Breast epithelium (tissue), 3 donors: ENCODE measurements at regions not wholly inside any gene's neighbourhood (a gene's known extent, or its start where the extent isn't known, plus 50 kb on each side); places are given as distances from the start of the nearest gene placed in this dataset.
"Not testable (repeated sequence)": the region's sequence is repeated elsewhere in the genome, so short reads cannot be mapped to it uniquely, and the experiment has no call there.

Experiments
- CTCF ChIP-seq, 3 donors: fragments of 450-650 bp; IDR thresholded peaks; one replicate each; pipeline ENCODE4 v1.5.1; 2016 to 2017; ENCODE audit warnings: antibody characterized with exemption in 3 of 3, mild to moderate bottlenecking in 3 of 3, moderate library complexity in 3 of 3
- POLR2AphosphoS5 ChIP-seq, 3 donors: sonication (generic); formaldehyde crosslinking; IDR thresholded peaks; one replicate each; pipeline ENCODE4 v1.6.1; 2017; ENCODE audit warnings: antibody characterized with exemption in 3 of 3

DNA sequence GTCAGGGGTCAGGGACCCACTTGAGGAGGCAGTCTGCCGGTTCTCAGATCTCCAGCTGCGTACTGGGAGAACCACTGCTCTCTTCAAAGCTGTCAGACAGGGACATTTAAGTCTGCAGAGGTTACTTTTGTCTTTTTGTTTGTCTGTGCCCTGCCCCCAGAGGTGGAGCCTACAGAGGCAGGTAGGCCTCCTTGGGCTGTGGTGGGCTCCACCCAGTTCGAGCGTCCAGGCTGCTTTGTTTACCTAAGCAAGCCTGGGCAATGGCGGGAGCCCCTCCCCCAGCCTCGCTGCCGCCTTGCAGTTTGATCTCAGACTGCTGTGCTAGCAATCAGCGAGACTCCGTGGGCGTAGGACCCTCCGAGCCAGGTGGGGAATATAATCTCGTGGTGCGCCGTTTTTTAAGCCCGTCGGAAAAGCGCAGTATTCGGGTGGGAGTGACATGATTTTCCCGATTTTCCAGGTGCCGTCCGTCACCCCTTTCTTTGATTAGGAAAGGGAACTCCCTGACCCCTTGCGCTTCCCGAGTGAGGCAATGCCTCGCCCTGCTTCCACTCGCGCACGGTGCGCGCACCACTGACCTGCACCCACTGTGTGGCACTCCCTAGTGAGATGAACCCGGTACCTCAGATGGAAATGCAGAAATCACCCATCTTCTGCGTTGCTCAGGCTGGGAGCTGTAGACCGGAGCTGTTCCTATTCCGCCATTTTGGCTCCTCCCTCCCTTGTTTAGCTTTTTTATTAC, 268.6 kb upstream of the SATB1 start:
- TF ChIP-seq CTCF, POLR2AphosphoS5 (IDR thresholded peaks at IDR 0.05): not testable (repeated sequence)
